ENCODE measurements at regions not wholly inside any gene's neighbourhood (a gene's known extent, or its start where the extent isn't known, plus 50 kb on each side); places are given as distances from the start of the nearest gene placed in this dataset.

GRCh38 chr2:220044383-220044782 is 417.0 kb downstream of the SLC4A3 start:
- TF ChIP-seq E2F5 (CRISPR knock-in tag; IDR thresholded peaks at IDR 0.05) = no peak
- TF ChIP-seq FOXJ3 (CRISPR knock-in tag; IDR thresholded peaks at IDR 0.05; ENCODE audit: borderline replicate concordance) = no peak
- no peak for TF ChIP-seq CTCF (IDR thresholded peaks at IDR 0.05)
- no peak for TF ChIP-seq ZNF281 (CRISPR knock-in tag; IDR thresholded peaks at IDR 0.05)
- no peak for TF ChIP-seq E2F4 (CRISPR knock-in tag; IDR thresholded peaks at IDR 0.05; ENCODE audit: borderline replicate concordance, low read depth)
- TF ChIP-seq GABPB1 (CRISPR knock-in tag; IDR thresholded peaks at IDR 0.05) = no peak
- TF ChIP-seq FOXP4 (CRISPR knock-in tag; IDR thresholded peaks at IDR 0.05) = no peak
- no peak for TF ChIP-seq HMGA2 (CRISPR knock-in tag; IDR thresholded peaks at IDR 0.05)
- TF ChIP-seq FOXK1 (CRISPR knock-in tag; IDR thresholded peaks at IDR 0.05) = no peak
- TF ChIP-seq KAT7 (CRISPR knock-in tag; IDR thresholded peaks at IDR 0.05; ENCODE audit: borderline replicate concordance) = no peak
- TF ChIP-seq MAX (CRISPR knock-in tag; IDR thresholded peaks at IDR 0.05) = no peak
- TF ChIP-seq CREB1 (CRISPR knock-in tag; IDR thresholded peaks at IDR 0.05) = no peak
- TF ChIP-seq ATF1 (CRISPR knock-in tag; IDR thresholded peaks at IDR 0.05) = no peak

Measured in WTC11 (cell line).